WERI-Rb-1 (cell line): ENCODE measurements at regions not wholly inside any gene's neighbourhood (a gene's known extent, or its start where the extent isn't known, plus 50 kb on each side); places are given as distances from the start of the nearest gene placed in this dataset.

Experiments
- DNase-seq: peaks from one replicate; pipeline ENCODE4 v3.0.0-alpha.2; 2020
- H3K27ac ChIP-seq: fragments of 250-450 bp; sonication (Bioruptor Pico); 2 replicates; pipeline ENCODE4 v1.5.1; 2020; ENCODE audit warnings: mild to moderate bottlenecking, moderate library complexity
- H3K27me3 ChIP-seq: fragments of 250-450 bp; sonication (Bioruptor Pico); 2 replicates; pipeline ENCODE4 v1.5.1; 2021; ENCODE audit warnings: mild to moderate bottlenecking, low read depth, moderate library complexity; ENCODE audit not compliant: insufficient read depth, severe bottlenecking
- H3K36me3 ChIP-seq: fragments of 250-450 bp; sonication (Bioruptor Pico); 2 replicates; pipeline ENCODE4 v1.5.1; 2020; ENCODE audit warnings: mild to moderate bottlenecking, moderate library complexity
- H3K4me3 ChIP-seq: 2 replicates; pipeline ENCODE4 v1.5.1; 2011; ENCODE audit warnings: low read depth, mild to moderate bottlenecking, control low read depth, low read length
- H3K9me3 ChIP-seq: fragments of 250-450 bp; sonication (Bioruptor Pico); 2 replicates; pipeline ENCODE4 v1.5.1; 2021; ENCODE audit warnings: mild to moderate bottlenecking, moderate library complexity; ENCODE audit not compliant: severe bottlenecking
- CTCF ChIP-seq: IDR thresholded peaks from 2 replicates; pipeline ENCODE4 v1.5.1; 2011; ENCODE audit warnings: low read depth, mild to moderate bottlenecking, control low read depth, inconsistent platforms, low read length

DNA sequence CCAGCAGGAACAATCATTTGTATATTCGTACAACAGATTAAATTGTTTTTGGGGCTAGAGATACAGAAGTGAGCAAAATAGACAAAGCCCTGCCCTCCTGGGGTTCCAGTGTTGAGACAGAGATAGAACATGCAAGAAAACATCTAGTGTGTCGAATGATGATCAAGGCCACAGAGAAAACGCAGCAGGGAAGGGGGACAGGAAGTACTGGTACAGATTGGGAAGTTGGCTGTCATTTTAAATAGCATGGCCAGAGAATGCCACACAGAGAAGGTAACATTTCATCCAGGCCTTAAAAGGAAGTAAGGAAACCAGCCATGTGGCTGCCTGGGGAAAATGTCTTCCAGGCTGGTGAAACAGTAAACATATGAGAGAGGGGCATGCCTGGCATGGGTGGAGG, 202.6 kb upstream of the MYLIP start:
- no peak overlapping the region for H3K4me3 ChIP-seq
- no peaks in the 10 kb centered on the region for H3K27me3 ChIP-seq
- no peak for DNase-seq
- peaks cover 23% of the 10 kb centered on the region for H3K9me3 ChIP-seq
- no peak for TF ChIP-seq CTCF
- H3K27ac ChIP-seq = no peak overlapping the region
- H3K36me3 ChIP-seq = no peaks in the 10 kb centered on the region

- Histone ChIP-seq H3K9me3 (peaks cover 14% of the 10 kb centered on the region), H3K27me3 (no peaks in the 10 kb centered on the region), H3K27ac (peak overlapping the region; percentile 37; the same call in 1 of the 2 replicates), H3K4me3 (no peak overlapping the region), H3K36me3 (no peaks in the 10 kb centered on the region)
- TF ChIP-seq CTCF = no peak
- no peak for DNase-seq
Measured at GRCh38 chr6:15924893-15925292, 204.0 kb upstream of the MYLIP start.

DNA sequence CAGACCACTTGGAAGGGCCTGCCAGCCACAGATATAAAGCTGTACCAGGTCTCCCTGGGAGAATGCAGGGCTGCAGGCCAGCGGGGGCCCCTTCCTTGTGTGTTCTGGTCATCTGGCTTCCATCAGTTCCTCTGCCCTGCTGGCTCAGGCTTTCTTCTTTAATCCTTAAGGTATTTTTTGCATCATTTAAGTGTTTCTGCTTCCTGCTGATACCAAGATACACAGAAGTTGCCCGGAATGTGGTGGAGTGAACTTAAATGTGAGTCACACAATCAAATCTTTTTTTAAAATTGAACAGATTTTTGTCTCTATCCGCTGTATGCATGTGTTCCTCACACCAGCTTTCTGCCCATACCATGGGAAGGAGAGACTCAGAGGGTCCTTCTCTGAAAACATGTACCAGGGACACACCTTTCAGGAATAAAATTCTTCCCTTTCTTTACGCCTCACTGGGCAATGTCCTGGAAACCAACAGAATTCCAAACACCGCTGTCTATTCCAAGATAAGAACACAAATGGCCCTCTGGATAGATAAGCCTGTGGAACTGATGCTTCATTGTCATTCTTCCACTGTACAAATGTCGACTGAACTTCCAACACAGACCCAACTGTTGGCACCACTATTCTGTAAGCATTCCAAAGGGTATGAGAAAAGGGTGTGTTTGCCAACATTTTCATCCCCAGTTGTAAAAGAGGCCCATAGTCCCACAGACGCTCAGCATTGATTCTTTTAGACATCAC, 206.2 kb upstream of the MYLIP start:
- H3K36me3 ChIP-seq = no peaks in the 10 kb centered on the region
- H3K27me3 ChIP-seq = no peaks in the 10 kb centered on the region
- H3K4me3 ChIP-seq = no peak overlapping the region
- DNase-seq = no peak
- peaks cover 7% of the 10 kb centered on the region for H3K9me3 ChIP-seq
- no peak for TF ChIP-seq CTCF
- no peak overlapping the region for H3K27ac ChIP-seq

DNA sequence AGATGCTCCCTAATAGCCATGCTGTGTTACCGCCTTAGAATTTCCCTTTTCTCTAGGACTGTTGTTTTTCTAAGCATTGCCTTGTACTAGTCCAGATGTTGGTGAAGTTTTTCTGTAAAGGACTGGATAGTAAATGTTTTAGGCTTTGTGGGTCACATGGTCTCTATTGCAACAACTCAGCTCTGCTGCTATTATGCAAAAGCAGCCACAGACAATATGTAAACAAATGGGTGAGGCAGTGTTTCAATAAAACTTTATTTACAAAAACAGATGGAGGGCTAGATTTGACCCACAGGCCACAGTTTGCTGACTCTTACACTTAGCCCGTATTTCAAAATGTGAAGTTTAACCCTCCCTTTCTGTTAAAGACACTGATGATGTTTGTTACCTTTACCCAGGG, 207.6 kb upstream of the MYLIP start:
- Histone ChIP-seq H3K9me3 (peaks cover 2% of the 10 kb centered on the region), H3K27me3 (no peaks in the 10 kb centered on the region), H3K4me3 (no peak overlapping the region), H3K27ac (no peak overlapping the region), H3K36me3 (no peaks in the 10 kb centered on the region)
- no peak for TF ChIP-seq CTCF
- DNase-seq = no peak

GRCh38 chr6:15916581-15916980, 212.3 kb upstream of the MYLIP start:
- TF ChIP-seq CTCF = no peak
- Histone ChIP-seq H3K27me3 (no peaks in the 10 kb centered on the region), H3K27ac (peak overlapping the region; percentile 94), H3K36me3 (no peaks in the 10 kb centered on the region), H3K9me3 (no peaks in the 10 kb centered on the region), H3K4me3 (peak overlapping the region; percentile 40)
- DNase-seq = peak; percentile 97
